Activated naive CD4-positive, alpha-beta T cell treated with anti-CD3 and anti-CD28 coated beads, Interleukin-2, amount 50 U/mL, for 72 hours (primary cell): ENCODE measurements at regions not wholly inside any gene's neighbourhood (a gene's known extent, or its start where the extent isn't known, plus 50 kb on each side); places are given as distances from the start of the nearest gene placed in this dataset.
"Not testable (repeated sequence)": the region's sequence is repeated elsewhere in the genome, so short reads cannot be mapped to it uniquely, and the experiment has no call there.

Source experiments
- ATAC-seq, 2 donors: fragments of 150-1000 bp; cut with Tn5 transposase; 2 replicates each; pipeline ENCODE4 v1.10.0; 2021; ENCODE audit warnings: mild to moderate bottlenecking in 2 of 2, moderate library complexity in 2 of 2
- DNase-seq, 2 donors: peaks; one replicate each; pipeline ENCODE4 v3.0.0; 2021 to 2022; ENCODE audit warnings: low spot score in 2 of 2
- H3K27ac Mint-ChIP-seq, 2 donors: one replicate each; pipeline ENCODE4 v1.8.0; 2022; ENCODE audit warnings: mild to moderate bottlenecking in 2 of 2, mixed read lengths in 2 of 2
- H3K36me3 Mint-ChIP-seq, 2 donors: one replicate each; pipeline ENCODE4 v1.8.0; 2022; ENCODE audit warnings: mixed read lengths in 2 of 2
- H3K9me3 Mint-ChIP-seq, 2 donors: one replicate each; pipeline ENCODE4 v1.8.0; 2022; ENCODE audit warnings: mixed read lengths in 2 of 2

DNA sequence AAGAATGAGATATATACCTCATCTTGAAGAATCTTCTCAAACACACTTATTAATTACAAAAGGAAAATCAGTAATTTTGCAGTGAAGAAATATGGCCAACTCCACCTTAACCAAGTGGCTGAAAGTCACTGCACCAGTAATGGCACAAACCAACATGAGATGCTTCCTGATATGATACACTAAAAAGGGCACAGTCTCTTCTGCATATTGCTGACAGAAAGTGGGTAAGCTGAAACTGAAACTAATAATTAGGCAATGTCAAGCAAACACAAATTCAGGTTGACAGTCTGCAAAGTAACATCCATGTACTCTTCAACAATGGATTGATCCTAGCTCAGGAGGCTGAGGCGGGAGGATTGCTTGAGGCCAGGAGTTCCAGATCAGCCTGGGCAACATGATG lies 56.1 kb downstream of the ZNF22 start:
- H3K9me3 Mint-ChIP-seq, DNase-seq, H3K36me3 Mint-ChIP-seq, ATAC-seq, H3K27ac Mint-ChIP-seq: not testable (repeated sequence)

DNA sequence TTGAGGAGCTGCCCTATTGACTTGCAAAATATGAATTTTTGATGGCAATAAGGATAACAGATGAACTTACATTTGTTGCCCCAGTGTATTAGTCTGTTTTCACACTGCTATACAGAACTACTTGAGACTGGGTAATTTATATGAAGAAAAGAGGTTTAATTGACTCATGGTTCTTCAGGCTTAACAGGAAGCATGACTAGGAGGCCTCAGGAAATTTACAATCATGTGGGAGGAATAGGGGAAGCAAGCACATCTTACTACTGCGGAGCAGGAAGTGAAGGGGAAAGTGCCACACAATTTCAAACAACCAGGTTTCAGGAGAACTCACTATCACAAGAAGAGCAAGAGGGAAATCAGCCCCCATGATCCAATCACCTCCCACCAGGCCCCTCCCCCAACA lies 57.9 kb downstream of the ZNF22 start:
- ATAC-seq: no peak

DNA sequence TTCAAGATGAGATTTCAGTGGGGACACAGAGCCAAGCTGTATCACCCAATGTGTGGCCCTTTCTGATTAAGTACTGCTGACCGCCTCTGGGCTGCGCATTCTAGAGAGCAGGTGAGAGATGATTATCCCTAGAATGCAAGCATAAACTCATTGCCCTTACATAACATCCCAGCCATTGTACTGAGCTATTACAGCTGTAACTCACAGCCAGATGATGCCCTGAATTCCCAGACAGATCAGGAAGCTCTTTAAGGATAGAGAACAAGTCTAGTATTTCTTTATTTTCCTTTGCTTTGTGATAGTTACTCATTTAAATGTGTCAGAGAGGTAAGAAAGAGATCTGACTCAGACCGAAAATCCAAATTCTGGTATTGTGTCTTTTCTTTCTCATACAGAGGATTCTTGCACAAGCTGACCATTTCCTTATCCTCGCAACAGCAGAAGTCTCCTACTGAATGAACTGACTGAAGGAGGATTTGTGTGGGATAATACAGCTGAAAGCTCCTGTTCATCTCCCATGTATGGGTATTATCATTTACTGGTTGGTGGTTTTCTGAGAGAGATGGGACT lies 58.4 kb downstream of the ZNF22 start:
- no peak for ATAC-seq
- Mint-ChIP-seq H3K36me3 (no peaks in the 10 kb centered on the region), H3K27ac (no peak overlapping the region), H3K9me3 (no peaks in the 10 kb centered on the region)
- no peak for DNase-seq

More for the DNA sequence above, 57.9 kb downstream of the ZNF22 start:
- no peaks in the 10 kb centered on the region for H3K36me3 Mint-ChIP-seq
- peak overlapping the region in 1 of 2 donors; percentile 19 for H3K27ac Mint-ChIP-seq
- no peak for DNase-seq
- no peaks in the 10 kb centered on the region for H3K9me3 Mint-ChIP-seq

DNA sequence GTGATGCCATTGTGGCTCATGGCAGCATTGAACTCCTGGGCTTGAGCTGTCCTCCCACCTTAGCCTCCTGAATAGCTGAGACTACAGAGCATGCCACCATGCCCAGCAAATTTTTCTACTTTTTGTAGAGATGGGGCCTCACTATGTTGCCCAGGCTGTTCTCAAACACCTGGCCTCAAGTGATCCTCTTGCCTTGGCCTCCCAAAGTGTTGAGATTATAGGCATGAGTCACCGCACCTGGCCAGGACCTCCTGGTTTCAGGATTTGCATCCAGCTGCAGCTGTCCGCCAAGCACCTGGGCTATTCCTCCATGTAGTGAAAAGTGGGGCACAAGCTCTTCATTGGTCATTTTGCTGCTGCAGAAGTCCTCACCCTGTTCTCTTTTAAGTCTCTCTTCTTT lies 58.9 kb downstream of the ZNF22 start:
- DNase-seq: no peak
- H3K9me3 Mint-ChIP-seq: no peaks in the 10 kb centered on the region
- no peaks in the 10 kb centered on the region for H3K36me3 Mint-ChIP-seq
- ATAC-seq: no peak
- H3K27ac Mint-ChIP-seq: no peak overlapping the region

DNA sequence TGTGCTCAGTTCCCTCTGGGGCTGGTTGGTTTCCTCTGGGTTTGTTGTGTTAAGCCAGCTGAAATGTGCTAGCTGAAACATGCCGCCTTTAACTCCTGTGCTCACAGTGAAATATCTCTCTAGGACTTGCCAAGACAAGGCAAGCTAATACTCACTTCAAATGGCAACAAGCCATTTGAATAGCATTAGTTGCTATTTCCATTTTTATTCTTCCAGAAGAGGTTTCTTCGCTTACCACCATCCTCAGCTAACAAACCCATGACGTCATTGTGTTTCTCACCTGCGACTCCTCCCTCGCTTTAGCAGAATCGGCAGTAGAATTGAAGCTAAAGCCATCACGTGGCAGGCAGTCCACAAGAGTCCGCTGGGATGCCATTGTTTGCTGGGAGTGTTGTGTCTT lies 61.3 kb downstream of the ZNF22 start:
- H3K36me3 Mint-ChIP-seq: no peaks in the 10 kb centered on the region

DNA sequence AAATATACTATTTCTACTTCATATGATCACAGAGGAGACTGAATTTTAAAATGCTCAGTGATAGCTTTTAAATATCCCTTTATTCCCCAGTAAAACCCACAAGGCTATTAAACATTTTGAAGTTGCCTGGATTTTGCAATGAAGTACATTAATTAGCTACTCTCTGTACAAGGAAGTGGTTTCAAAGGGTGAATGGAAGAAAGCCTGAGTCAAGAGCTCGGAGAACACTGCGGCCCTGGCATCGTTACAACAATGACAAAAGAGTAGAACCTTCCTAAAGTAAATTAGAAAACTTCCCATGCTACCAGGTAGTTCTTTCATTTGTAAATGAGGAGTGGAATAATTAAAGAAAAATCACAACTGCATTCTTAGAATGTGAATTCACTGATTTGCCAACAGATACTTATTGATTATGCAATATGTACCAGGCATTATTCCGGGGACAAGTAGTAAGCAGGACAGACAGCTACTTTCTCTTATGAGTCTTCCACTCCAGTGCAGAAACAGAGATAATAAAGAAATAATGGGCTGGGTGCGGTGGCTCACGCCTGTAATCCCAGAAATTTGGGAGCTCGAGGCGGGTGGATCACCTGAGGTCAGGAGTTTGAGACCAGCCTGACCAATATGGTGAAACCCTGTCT lies 63.0 kb downstream of the ZNF22 start:
- no peaks in the 10 kb centered on the region for H3K36me3 Mint-ChIP-seq

More for the DNA sequence above, 61.3 kb downstream of the ZNF22 start:
- Mint-ChIP-seq H3K9me3 (no peaks in the 10 kb centered on the region), H3K27ac (no peak overlapping the region)
- ATAC-seq: no peak
- no peak for DNase-seq

DNA sequence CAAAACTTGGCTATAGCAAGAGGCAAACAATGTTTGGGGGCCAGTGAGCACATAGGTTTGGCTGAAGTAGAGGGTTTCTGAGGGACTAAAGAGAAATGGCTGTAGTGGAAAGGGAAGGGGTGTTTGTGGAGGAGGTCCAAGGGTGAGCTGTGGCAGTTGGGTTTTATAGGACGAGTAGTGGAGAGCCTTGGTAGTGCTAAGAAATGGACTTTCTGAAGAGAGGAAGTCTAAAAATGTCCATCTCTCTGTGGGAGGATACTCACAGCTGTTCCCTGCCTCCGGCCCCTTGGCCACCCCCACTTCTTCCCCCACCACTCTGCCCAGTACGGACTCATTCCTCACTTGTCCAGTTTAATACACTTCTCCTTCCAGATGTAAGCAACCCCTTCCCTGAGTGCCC lies 64.3 kb downstream of the ZNF22 start:
- no peak for ATAC-seq
- H3K9me3 Mint-ChIP-seq: no peaks in the 10 kb centered on the region

More for the DNA sequence above, 63.0 kb downstream of the ZNF22 start:
- Mint-ChIP-seq H3K9me3 (no peaks in the 10 kb centered on the region), H3K27ac (no peak overlapping the region)
- DNase-seq (no peak), ATAC-seq (no peak)

DNA sequence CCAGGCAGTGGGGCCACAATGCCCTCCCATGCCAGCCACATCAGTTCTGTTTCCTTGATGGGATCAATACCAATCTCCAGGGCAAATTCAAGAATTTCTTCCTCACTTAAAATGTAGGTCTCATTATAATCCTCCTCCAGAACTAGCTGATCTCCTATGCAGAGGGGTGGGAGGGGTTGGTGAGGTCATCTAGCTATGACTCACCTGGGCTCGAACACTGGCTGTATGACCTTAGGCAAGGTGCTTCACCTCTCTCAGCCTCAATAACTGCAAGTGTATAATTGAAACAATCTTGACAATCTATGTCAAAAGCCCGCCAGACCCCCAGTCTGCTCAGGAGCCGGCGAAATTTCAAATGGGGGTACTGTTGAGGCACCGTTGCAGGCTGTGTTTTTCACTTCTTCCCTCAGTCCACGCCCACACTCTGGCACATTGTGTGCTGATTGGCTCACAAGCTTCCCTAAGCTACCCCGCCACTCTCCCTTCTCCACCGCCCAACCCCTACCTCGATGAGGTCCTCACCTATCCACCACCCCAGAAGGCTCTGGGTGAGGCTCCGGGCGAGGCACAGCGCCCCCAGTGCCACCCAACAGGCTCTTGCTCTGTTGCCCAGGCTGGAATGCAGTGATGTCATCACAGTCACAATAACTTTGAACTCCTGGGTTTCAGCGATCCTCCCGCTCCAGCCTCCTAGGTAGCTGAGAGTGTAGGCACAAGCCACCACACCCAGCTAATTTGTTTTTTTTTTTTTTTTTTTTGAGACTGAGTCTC lies 70.5 kb downstream of the ZNF22 start:
- Mint-ChIP-seq H3K9me3 (peaks cover 6 to 11% of the 10 kb centered on the region in 2 donors), H3K27ac (no peak overlapping the region), H3K36me3 (peaks cover 0 to 15% of the 10 kb centered on the region in 2 donors)
- DNase-seq (no peak), ATAC-seq (no peak)

More for the DNA sequence above, 64.3 kb downstream of the ZNF22 start:
- no peak overlapping the region for H3K27ac Mint-ChIP-seq
- H3K36me3 Mint-ChIP-seq: no peaks in the 10 kb centered on the region
- no peak for DNase-seq

DNA sequence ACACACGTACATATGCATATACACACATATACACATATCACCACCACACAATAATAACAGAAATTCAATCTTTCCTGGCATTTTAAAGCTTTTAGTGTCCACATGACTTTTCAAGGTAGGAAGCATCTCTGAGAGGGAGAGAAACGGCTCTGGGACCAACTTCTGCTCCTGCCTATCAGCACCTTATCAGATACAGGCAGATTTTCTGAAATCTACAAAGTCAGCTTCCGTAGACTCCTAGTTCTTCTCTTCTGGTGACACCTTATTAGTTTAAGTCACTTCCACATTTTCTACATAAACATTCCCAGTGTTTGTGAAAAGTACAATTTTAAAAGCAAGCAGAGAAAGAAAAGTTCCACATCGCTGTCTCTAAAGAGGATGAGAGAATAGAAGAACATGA lies 74.5 kb downstream of the ZNF22 start:
- no peak overlapping the region for H3K27ac Mint-ChIP-seq
- no peak for DNase-seq
- peaks cover 0 to 15% of the 10 kb centered on the region in 2 donors for H3K36me3 Mint-ChIP-seq
- H3K9me3 Mint-ChIP-seq: peaks cover 6 to 11% of the 10 kb centered on the region in 2 donors
- ATAC-seq: no peak

DNA sequence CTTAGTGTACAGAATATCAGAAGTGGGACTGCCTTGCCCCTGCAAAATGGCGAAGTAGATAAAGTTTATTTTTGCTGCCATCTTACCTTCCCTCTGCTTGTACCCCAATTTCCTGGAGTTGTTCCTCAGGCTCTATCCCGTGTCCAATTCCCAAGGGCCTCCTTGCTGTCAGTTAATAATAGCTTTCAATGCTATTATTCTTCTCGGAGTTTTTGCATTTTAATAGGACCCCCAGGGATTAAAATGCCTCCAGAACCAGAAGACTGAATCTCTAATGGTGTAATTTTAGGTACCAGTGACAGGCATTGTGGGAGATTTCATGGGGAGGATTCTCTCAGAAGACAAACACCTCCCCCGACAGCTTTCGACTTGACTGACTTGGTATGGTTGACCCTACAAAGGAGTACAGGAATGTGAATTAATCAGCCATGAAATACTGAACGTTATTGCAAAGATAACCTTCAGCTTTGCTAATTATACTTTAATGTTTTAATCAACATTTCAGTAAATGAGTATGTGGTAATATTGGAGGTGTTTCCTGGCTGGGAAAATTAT lies 75.2 kb downstream of the ZNF22 start:
- ATAC-seq (no peak), DNase-seq (no peak)
- Mint-ChIP-seq H3K36me3 (peaks cover 0 to 13% of the 10 kb centered on the region in 2 donors), H3K9me3 (peaks cover 5 to 6% of the 10 kb centered on the region in 2 donors), H3K27ac (no peak overlapping the region)

DNA sequence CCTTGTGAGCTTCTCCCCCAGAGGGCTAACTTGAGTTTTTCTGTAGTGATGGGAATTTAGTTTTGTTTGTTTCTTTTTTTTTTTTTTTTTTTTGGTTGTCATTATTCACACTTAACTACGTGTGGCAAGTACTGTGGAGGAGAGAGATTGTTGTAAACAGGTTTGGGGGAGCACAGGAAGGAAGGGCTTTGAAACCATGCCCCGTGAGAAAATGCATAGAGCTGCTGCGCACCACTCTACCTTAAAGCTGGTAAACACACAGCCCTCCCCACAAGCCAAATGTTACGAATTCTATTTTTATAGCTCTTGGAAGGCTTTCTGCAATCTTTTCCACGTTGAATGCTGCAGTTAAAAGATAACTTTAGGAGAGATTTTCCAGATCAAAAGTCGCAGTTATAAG lies 76.2 kb downstream of the ZNF22 start:
- DNase-seq (no peak), ATAC-seq (no peak)
- peak overlapping the region in 1 of 2 donors; percentile 33 for H3K27ac Mint-ChIP-seq
- peaks cover 0 to 3% of the 10 kb centered on the region in 2 donors for H3K9me3 Mint-ChIP-seq
- H3K36me3 Mint-ChIP-seq: peaks cover 0 to 6% of the 10 kb centered on the region in 2 donors

DNA sequence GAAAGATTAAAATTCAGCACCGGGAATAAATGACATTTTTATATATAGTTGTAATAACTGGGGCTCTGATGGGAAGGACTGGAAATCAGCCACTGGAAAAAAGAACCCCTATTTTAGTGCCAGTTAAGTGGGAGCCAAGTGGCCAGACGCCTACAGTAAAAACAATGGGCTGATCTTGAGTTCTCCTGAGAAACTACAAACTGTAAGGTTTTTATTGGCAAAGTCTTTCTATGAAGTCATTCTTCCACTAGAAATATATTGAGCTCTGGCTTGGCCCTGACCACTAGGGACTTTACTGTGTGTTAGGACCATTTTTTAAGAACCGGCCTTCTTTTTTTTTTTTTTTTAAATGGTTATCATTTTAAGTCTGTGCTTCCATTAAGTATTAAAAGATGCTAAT lies 79.6 kb downstream of the ZNF22 start:
- ATAC-seq (no peak), DNase-seq (no peak)
- Mint-ChIP-seq H3K27ac (no peak overlapping the region), H3K36me3 (peaks cover 0 to under 1% of the 10 kb centered on the region in 2 donors), H3K9me3 (peaks cover 0 to 5% of the 10 kb centered on the region in 2 donors)

DNA sequence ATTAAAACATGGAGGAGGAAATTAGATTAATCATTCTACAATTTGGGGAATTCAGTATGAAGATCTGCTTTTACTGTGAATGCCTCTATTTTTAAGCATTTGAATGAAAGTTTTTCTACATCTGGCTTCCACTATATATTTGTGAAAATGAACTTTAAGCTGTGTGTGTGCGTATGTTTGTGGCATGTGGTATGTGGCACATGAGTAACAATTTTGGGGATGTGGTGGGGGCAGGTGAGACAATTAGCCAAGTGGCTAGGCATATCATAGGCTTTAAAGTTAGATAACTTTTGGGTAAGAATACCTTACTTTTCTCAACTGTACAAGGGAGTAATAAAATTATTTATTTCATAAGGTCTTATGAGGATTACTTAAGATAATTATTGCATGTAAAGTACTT lies 81.5 kb downstream of the ZNF22 start:
- Mint-ChIP-seq H3K27ac (no peak overlapping the region), H3K9me3 (peaks cover 5 to 10% of the 10 kb centered on the region in 2 donors), H3K36me3 (peaks cover 0 to 6% of the 10 kb centered on the region in 2 donors)
- no peak for ATAC-seq
- DNase-seq: no peak

DNA sequence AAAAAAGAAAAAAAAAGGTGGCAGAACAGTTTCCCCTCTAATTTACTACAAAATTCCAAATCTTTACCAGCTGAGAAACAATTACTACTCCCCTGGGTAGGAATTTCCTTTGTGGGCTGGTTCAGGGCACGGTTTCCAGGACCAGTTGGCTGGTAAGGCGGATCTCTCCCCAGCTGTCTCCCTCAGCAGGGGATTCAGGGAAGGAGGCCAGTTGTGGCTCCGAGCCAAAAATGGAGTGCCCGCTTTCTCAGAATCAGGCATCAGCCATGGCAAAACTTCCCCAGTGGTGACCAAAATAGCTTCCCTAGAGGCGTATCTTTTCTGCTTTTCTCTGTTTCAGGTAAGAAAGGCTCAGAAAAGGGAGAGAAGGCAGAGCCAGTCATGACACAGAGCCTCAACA lies 91.2 kb downstream of the ZNF22 start:
- H3K9me3 Mint-ChIP-seq: no peaks in the 10 kb centered on the region
- ATAC-seq (no peak), DNase-seq (no peak)
- no peak overlapping the region for H3K27ac Mint-ChIP-seq
- no peaks in the 10 kb centered on the region for H3K36me3 Mint-ChIP-seq

DNA sequence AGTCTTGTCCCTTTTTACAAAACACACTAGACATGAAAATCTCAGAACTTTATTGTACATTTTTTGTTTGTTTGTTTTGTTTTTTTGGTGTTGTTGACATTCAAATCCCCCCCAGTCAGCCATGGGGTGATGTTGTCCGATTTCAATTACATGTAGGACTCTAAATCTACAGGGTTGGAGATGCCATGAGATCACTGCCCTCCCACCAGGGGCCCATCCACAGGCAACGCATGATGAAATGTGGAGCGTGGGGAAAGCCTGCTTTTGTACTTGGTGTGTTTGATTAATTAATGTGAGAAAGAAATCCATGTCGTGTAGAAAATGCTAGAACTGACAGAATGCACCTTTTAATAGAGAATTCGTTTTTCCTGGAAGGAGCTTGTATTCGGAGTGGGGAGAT lies 93.2 kb downstream of the ZNF22 start:
- no peaks in the 10 kb centered on the region for H3K36me3 Mint-ChIP-seq
- DNase-seq: no peak
- H3K9me3 Mint-ChIP-seq: no peaks in the 10 kb centered on the region

DNA sequence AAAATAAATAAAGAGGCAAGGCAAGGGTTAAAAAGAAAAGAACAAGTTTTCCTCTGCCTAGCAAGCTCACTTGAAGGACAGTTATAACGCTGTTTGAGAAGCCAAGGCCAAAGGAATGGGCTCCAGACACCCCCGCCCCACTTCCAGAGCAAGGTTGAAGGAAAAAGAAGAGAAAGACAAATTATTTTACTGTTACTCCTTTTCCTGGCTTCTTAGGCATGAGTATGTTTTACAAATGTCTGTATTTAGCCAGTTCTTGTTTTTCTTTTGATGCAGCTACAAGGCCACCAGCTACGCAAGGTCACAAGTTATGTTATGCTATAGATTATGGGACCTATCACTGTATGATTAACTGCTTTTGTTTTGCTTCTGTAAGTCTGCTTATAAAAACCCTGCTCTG lies 94.6 kb downstream of the ZNF22 start:
- ATAC-seq (no peak), DNase-seq (no peak)
- H3K27ac Mint-ChIP-seq: no peak overlapping the region
- H3K36me3 Mint-ChIP-seq: no peaks in the 10 kb centered on the region
- no peaks in the 10 kb centered on the region for H3K9me3 Mint-ChIP-seq

More for the DNA sequence above, 93.2 kb downstream of the ZNF22 start:
- no peak for ATAC-seq
- H3K27ac Mint-ChIP-seq: no peak overlapping the region

DNA sequence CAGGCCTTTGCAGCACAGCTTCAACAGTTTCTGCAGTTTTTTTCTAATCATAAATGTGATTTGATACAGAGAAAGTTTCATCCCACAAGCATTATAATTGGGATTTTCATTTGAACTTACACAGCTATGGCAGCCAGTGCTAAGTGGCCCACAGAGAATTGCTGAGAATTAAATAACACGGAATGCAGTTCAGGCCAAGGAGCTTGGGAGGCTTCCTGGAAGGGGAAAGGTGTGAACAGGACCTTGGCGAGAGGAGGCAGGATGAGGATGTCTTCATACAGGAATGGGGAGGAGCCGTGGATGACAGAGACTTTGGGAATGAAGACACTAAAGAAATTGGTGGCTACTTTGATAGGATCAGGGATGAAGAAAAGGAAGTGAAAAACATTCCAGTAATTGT lies 95.3 kb downstream of the ZNF22 start:
- no peaks in the 10 kb centered on the region for H3K36me3 Mint-ChIP-seq
- H3K27ac Mint-ChIP-seq: no peak overlapping the region
- no peaks in the 10 kb centered on the region for H3K9me3 Mint-ChIP-seq
- no peak for ATAC-seq
- DNase-seq: no peak
